ENCODE measurements at regions not wholly inside any gene's neighbourhood (a gene's known extent, or its start where the extent isn't known, plus 50 kb on each side); places are given as distances from the start of the nearest gene placed in this dataset.

GRCh38 chr3:182259579-182259978, 533.7 kb upstream of the ATP11B start:
- TF ChIP-seq CTCF (IDR thresholded peaks at IDR 0.05), result no peak
- TF ChIP-seq POLR2A (IDR thresholded peaks at IDR 0.05), result no peak

Measured in prostate gland (tissue), 2 donors.